Calu3 (cell line): ENCODE measurements at regions not wholly inside any gene's neighbourhood (a gene's known extent, or its start where the extent isn't known, plus 50 kb on each side); places are given as distances from the start of the nearest gene placed in this dataset.

Experiments
- BruUV-seq: library from RNA; stranded (reverse); fragments of 400-500 nt; replicated peaks from 2 replicates; lab custom pipeline; 2021; lab: Mats Ljungman, UMichigan
- CTCF ChIA-PET: fragments of 300-600 bp; sonication (Branson Sonifier 250); formaldehyde crosslinking; loops from one replicate; lab custom pipeline; 2022; ENCODE audit warnings: antibody characterized with exemption; lab: Charles Lee
- DNase-seq: peaks from one replicate; pipeline ENCODE4 v3.0.0; 2022
- H3K27ac Mint-ChIP-seq: one replicate; pipeline ENCODE4 v1.8.0; 2022; ENCODE audit warnings: mixed read lengths; ENCODE audit not compliant: unreplicated experiment
- H3K27me3 Mint-ChIP-seq: one replicate; pipeline ENCODE4 v1.8.0; 2022; ENCODE audit warnings: mixed read lengths; ENCODE audit not compliant: unreplicated experiment
- H3K36me3 Mint-ChIP-seq: one replicate; pipeline ENCODE4 v1.8.0; 2022; ENCODE audit warnings: mild to moderate bottlenecking, moderate library complexity, mixed read lengths; ENCODE audit not compliant: insufficient read depth, unreplicated experiment
- H3K4me1 Mint-ChIP-seq: one replicate; pipeline ENCODE4 v1.8.0; 2022; ENCODE audit warnings: mild to moderate bottlenecking, low read depth, mixed read lengths; ENCODE audit not compliant: unreplicated experiment
- H3K4me3 Mint-ChIP-seq: one replicate; pipeline ENCODE4 v1.8.0; 2022; ENCODE audit warnings: mild to moderate bottlenecking, low read depth, moderate library complexity, mixed read lengths; ENCODE audit not compliant: unreplicated experiment
- H3K9me3 Mint-ChIP-seq: one replicate; pipeline ENCODE4 v1.8.0; 2022; ENCODE audit warnings: low read depth, mixed read lengths; ENCODE audit not compliant: unreplicated experiment
- intact Hi-C: fragments of 100-400 bp; cut with micrococcal nuclease; formaldehyde crosslinking; loops from one replicate; pipeline ENCODE4 v1.10.0; 2022; ENCODE audit not compliant: unreplicated experiment
- TF ChIP-seq, protein P1 (sequence below): fragments of 200-600 bp; IDR thresholded peaks from one replicate; pipeline ENCODE4 v1.8.0; 2022; ENCODE audit warnings: antibody characterized with exemption; ENCODE audit not compliant: unreplicated experiment

DNA sequence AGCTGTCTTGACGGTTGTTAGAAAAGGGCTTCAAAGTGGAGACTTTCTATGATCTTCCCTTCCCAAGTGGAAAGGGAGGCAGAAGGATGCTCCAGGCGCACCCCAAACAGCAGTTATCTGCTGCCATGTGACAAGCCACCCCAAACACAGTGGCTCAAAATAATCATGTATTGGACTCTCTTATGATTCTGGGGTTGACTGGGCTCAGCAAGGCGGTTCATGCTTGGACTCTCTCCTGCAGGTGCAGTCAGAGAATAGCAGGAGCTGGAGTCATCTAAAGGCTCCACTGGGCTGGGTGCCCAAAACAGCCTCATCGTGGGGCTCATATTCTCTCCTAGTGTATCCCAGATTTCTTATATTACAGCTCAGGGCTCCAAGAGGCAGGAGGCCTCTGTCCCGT is 177.6 kb upstream of the IER5L start:
- no peak for DNase-seq
- no peaks in the 10 kb centered on the region for H3K9me3 Mint-ChIP-seq
- TF ChIP-seq, protein P1, sequence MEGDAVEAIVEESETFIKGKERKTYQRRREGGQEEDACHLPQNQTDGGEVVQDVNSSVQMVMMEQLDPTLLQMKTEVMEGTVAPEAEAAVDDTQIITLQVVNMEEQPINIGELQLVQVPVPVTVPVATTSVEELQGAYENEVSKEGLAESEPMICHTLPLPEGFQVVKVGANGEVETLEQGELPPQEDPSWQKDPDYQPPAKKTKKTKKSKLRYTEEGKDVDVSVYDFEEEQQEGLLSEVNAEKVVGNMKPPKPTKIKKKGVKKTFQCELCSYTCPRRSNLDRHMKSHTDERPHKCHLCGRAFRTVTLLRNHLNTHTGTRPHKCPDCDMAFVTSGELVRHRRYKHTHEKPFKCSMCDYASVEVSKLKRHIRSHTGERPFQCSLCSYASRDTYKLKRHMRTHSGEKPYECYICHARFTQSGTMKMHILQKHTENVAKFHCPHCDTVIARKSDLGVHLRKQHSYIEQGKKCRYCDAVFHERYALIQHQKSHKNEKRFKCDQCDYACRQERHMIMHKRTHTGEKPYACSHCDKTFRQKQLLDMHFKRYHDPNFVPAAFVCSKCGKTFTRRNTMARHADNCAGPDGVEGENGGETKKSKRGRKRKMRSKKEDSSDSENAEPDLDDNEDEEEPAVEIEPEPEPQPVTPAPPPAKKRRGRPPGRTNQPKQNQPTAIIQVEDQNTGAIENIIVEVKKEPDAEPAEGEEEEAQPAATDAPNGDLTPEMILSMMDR, result no peak
- H3K4me3 Mint-ChIP-seq, result no peak overlapping the region
- H3K36me3 Mint-ChIP-seq, result no peaks in the 10 kb centered on the region
- BruUV-seq, result no TSS peak
- H3K27ac Mint-ChIP-seq, result no peak overlapping the region
- CTCF ChIA-PET, result interaction anchor here (1.2 kb wide), 1 partner anchor 12 kb away, joined by 4 read pairs; no protein-coding TSS in a partner anchor
- no peaks in the 10 kb centered on the region for H3K27me3 Mint-ChIP-seq
- intact Hi-C loops, result no loop called here
- H3K4me1 Mint-ChIP-seq, result no peaks in the 10 kb centered on the region

DNA sequence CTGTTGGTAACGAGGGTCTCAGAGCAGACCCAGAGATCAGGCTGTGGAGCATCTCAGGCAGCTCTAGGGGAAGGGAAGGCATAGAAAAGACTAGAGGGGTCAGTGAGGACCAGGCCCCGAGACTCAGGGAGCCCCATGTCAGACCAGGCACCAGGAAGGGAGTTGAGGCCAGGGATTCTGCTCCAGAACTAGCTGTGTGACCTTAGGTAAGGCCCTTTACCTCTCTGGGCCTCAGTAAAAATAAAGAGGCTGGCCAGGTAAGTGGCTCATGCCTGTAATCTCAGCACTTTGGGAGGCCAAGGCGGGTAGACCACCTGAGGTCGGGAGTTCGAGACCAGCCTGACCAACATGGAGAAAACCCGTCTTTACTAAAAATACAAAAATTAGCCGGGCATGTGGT is 176.4 kb upstream of the IER5L start:
- intact Hi-C loops, result no loop called here
- Mint-ChIP-seq H3K27me3 (no peaks in the 10 kb centered on the region), H3K36me3 (no peaks in the 10 kb centered on the region), H3K4me1 (no peaks in the 10 kb centered on the region), H3K4me3 (no peak overlapping the region), H3K9me3 (no peaks in the 10 kb centered on the region), H3K27ac (no peak overlapping the region)
- no peak for DNase-seq
- no TSS peak for BruUV-seq
- TF ChIP-seq, protein P1, result no peak
- CTCF ChIA-PET, result no interaction called here

DNA sequence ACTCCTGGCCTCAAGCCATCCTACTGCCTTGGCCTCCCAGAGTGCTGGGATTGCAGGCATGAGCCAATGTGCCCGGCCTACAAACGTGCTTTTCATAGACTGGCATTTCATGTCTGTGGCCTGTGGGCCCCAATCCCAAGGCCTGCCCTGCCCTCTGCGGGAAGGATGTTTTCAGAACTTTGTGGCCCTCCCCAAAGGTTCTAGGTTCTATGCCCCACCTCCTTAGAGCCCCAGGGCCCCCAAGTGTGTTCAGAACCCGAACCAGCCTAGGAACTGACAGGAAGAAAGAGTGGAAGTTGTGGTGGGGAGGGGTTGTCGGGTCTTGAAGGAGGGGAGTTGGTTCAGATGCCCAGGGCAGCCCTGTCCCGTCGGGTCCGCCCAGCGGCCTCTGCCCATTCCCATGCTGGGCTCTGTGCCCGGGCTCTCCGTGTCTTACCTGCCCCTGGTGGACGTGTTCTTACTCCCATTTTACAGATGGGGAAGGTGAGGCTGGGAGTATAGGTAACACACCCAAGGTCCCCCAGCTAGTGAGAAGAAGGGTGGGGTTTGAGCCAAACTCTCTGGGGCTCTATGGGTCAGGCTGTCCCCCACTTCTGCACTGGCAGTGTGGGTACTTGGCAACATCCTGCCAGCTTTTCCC is 175.8 kb upstream of the IER5L start:
- CTCF ChIA-PET, result interaction anchor here (0.7 kb wide), 1 partner anchor 18 kb away, joined by 3 read pairs; no protein-coding TSS in a partner anchor
- Mint-ChIP-seq H3K27ac (no peak overlapping the region), H3K9me3 (no peaks in the 10 kb centered on the region), H3K27me3 (no peaks in the 10 kb centered on the region), H3K4me3 (no peak overlapping the region), H3K36me3 (no peaks in the 10 kb centered on the region), H3K4me1 (no peaks in the 10 kb centered on the region)
- no peak for DNase-seq
- TF ChIP-seq, protein P1, result no peak
- intact Hi-C loops, result no loop called here
- no TSS peak for BruUV-seq

DNA sequence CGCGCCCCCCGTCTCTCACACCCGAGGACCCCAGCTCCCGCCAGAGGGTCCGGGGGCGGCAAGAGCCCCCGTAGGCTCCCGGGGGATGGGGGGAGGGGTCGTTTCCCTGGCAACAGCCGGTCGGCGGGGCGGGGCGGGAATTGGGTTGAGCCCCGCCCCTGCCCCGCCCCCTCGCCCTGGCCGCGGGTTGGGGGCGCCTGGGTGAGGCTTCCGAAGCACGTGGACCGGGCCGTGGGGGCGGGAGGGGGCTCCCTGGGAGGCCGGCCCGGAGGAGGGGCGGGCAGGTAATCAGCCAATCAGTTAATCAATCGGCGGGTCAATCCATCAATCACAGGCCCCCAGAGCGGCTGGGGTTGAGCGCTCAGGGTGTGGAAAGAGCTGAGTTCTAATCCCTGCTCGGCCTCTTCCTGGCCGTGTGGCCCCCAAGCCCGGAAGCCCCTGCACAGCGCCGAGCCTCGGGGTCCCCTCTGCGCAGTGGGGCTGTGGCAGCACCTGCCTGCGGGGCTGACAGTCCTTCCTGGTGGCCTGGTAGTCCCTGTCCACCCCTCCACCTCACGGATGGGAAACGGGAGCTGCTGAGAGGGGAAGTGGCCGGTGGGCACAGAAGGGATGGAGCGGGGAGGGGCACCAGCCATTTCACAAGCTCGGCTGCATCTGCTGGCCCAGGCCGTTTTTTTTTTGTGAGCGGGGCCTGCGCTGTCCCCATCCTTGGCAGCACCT is 174.2 kb upstream of the IER5L start:
- Mint-ChIP-seq H3K9me3 (no peaks in the 10 kb centered on the region), H3K36me3 (no peaks in the 10 kb centered on the region), H3K27ac (no peak overlapping the region), H3K27me3 (no peaks in the 10 kb centered on the region), H3K4me3 (no peak overlapping the region), H3K4me1 (no peaks in the 10 kb centered on the region)
- DNase-seq, result no peak
- BruUV-seq, result no TSS peak
- intact Hi-C loops, result no loop called here
- CTCF ChIA-PET, result no interaction called here
- TF ChIP-seq, protein P1, result no peak
